H1 (cell line): ENCODE measurements at regions not wholly inside any gene's neighbourhood (a gene's known extent, or its start where the extent isn't known, plus 50 kb on each side); places are given as distances from the start of the nearest gene placed in this dataset.

ENCODE experiments used
- CTCF ChIA-PET: fragments of 300-600 bp; sonication (Branson Sonifier 250); formaldehyde crosslinking; loops from one replicate; lab custom pipeline; 2021; ENCODE audit not compliant: partially characterized antibody; lab: Charles Lee
- POLR2A ChIA-PET: fragments of 300-600 bp; sonication (Branson Sonifier 250); formaldehyde crosslinking; loops from one replicate; lab custom pipeline; 2021; ENCODE audit warnings: inconsistent platforms; ENCODE audit not compliant: partially characterized antibody; lab: Charles Lee
- DNase-seq, 2 experiments: peaks; one replicate each; pipeline versions ENCODE4 v3.0.0 to v3.0.0-alpha.2; 2010 to 2022; ENCODE audit warnings: low spot score in 2 of 2, low read depth in 1 of 2, mixed read lengths in 1 of 2
- FAIRE-seq: peaks from 2 replicates; lab custom pipeline; 2011; peaks lifted over from hg19 to GRCh38; lab: Jason Lieb, UNC
- H2AFZ ChIP-seq: 2 replicates; pipeline ENCODE4 v1.8.1; 2012; ENCODE audit warnings: low read length, inconsistent platforms
- H2AK5ac ChIP-seq: 2 replicates; pipeline ENCODE4 v1.6.1; 2013; ENCODE audit warnings: low read depth, low read length
- H2BK120ac ChIP-seq: replicated peaks from 2 replicates; pipeline ENCODE3; 2013; ENCODE audit warnings: low read depth, low read length, inconsistent platforms
- H2BK12ac ChIP-seq: 2 replicates; pipeline ENCODE4 v1.6.1; 2013; ENCODE audit warnings: low read depth, low read length
- H2BK15ac ChIP-seq: 2 replicates; pipeline ENCODE4 v1.6.1; 2013; ENCODE audit warnings: low read length
- H2BK20ac ChIP-seq: 2 replicates; pipeline ENCODE4 v1.6.1; 2013; ENCODE audit warnings: low read length
- H2BK5ac ChIP-seq: 2 replicates; pipeline ENCODE4 v1.6.1; 2013; ENCODE audit warnings: low read depth, low read length
- H3K14ac ChIP-seq: 2 replicates; pipeline ENCODE4 v1.6.1; 2013; ENCODE audit warnings: inconsistent platforms; ENCODE audit not compliant: insufficient read length
- H3K18ac ChIP-seq: 2 replicates; pipeline ENCODE4 v1.6.1; 2013; ENCODE audit warnings: low read length; ENCODE audit errors: extremely low read depth
- H3K23ac ChIP-seq: 2 replicates; pipeline ENCODE4 v1.6.1; 2013; ENCODE audit warnings: inconsistent platforms; ENCODE audit not compliant: insufficient read length
- H3K23me2 ChIP-seq: 2 replicates; pipeline ENCODE4 v1.6.1; 2013; ENCODE audit warnings: low read depth, low read length
- H3K27ac ChIP-seq: 2 replicates; pipeline ENCODE4 v1.6.1; 2011; ENCODE audit warnings: low read depth, low read length, inconsistent platforms
- H3K27me3 ChIP-seq, 4 experiments: replicated peaks in 1 of 4; 1 replicate in 1 of 4; 2 replicates in 3 of 4; pipeline versions ENCODE4 v1.6.1 to v1.8.1; 2011 to 2013; ENCODE audit warnings: low read length in 3 of 4, mild to moderate bottlenecking in 3 of 4, inconsistent platforms in 2 of 4, mixed read lengths in 2 of 4, moderate library complexity in 1 of 4; ENCODE audit not compliant: control insufficient read depth in 3 of 4, insufficient read depth in 3 of 4; ENCODE audit errors: extremely low read depth in 1 of 4
- H3K36me3 ChIP-seq, 4 experiments: 2 replicates each; pipeline versions ENCODE4 v1.6.1 to v1.8.1; 2011 to 2013; ENCODE audit warnings: mild to moderate bottlenecking in 4 of 4, low read length in 3 of 4, moderate library complexity in 2 of 4, control low read depth in 1 of 4, inconsistent platforms in 1 of 4; ENCODE audit not compliant: insufficient read depth in 4 of 4, control insufficient read depth in 2 of 4
- H3K4ac ChIP-seq: replicated peaks from 2 replicates; pipeline ENCODE3; 2013; ENCODE audit warnings: low read length, low read depth, mixed read lengths, inconsistent platforms; ENCODE audit not compliant: insufficient read length
- H3K4me1 ChIP-seq, 4 experiments: replicated peaks in 1 of 4; 1 replicate in 1 of 4; 2 replicates in 3 of 4; pipeline versions ENCODE4 v1.6.1 to v1.8.1; 2011 to 2013; ENCODE audit warnings: low read length in 3 of 4, inconsistent platforms in 2 of 4, mixed read lengths in 1 of 4; ENCODE audit not compliant: insufficient read depth in 4 of 4, control insufficient read depth in 3 of 4
- H3K4me2 ChIP-seq, 2 experiments: 2 replicates each; pipeline versions ENCODE4 v1.6.1 to v1.8.1; 2011 to 2013; ENCODE audit warnings: low read depth in 2 of 2, low read length in 2 of 2, control low read depth in 1 of 2, inconsistent platforms in 1 of 2, mild to moderate bottlenecking in 1 of 2; ENCODE audit not compliant: insufficient read depth in 1 of 2
- H3K4me3 ChIP-seq, 4 experiments: fragments of 200-600, 300-600 bp in 1 of 4; sonication (generic), shearing (Covaris generic), sonication (Bioruptor Twin) in 1 of 4; 2 replicates each; pipeline versions ENCODE4 v1.5.1 to v1.8.1; 2011 to 2016; ENCODE audit warnings: low read length in 4 of 4, low read depth in 3 of 4, control low read depth in 2 of 4, inconsistent platforms in 2 of 4, mild to moderate bottlenecking in 2 of 4, mixed read lengths in 1 of 4, moderate library complexity in 1 of 4; ENCODE audit not compliant: insufficient read depth in 2 of 4; ENCODE audit errors: extremely low read depth in 1 of 4
- H3K56ac ChIP-seq: replicated peaks from 2 replicates; pipeline ENCODE3; 2013; ENCODE audit warnings: low read depth, mild to moderate bottlenecking, mixed read lengths, low read length, inconsistent platforms; ENCODE audit not compliant: insufficient read length
- H3K79me1 ChIP-seq: 2 replicates; pipeline ENCODE4 v1.6.1; 2013; ENCODE audit warnings: low read depth, low read length, control low read depth
- H3K79me2 ChIP-seq, 2 experiments: 2 replicates each; pipeline versions ENCODE4 v1.6.1 to v1.8.1; 2012 to 2013; ENCODE audit warnings: low read length in 2 of 2, mild to moderate bottlenecking in 2 of 2, inconsistent platforms in 1 of 2; ENCODE audit not compliant: insufficient read depth in 2 of 2, control insufficient read depth in 1 of 2
- H3K9ac ChIP-seq, 4 experiments: replicated peaks in 1 of 4; 1 replicate in 1 of 4; 2 replicates in 3 of 4; pipeline versions ENCODE4 v1.6.1 to v1.8.1; 2011 to 2013; ENCODE audit warnings: low read depth in 3 of 4, low read length in 3 of 4, control low read depth in 2 of 4, mild to moderate bottlenecking in 2 of 4, moderate library complexity in 2 of 4, inconsistent platforms in 1 of 4; ENCODE audit errors: extremely low read depth in 1 of 4
- H3K9me3 ChIP-seq, 2 experiments: 2 replicates each; pipeline versions ENCODE4 v1.6.1 to v1.8.1; 2012 to 2013; ENCODE audit warnings: mild to moderate bottlenecking in 2 of 2, moderate library complexity in 2 of 2, control low read depth in 1 of 2, inconsistent platforms in 1 of 2, low read depth in 1 of 2, low read length in 1 of 2, mixed read lengths in 1 of 2; ENCODE audit not compliant: insufficient read depth in 2 of 2
- H4K20me1 ChIP-seq, 2 experiments: replicated peaks in 1 of 2; 2 replicates each; pipeline versions ENCODE3 to v1.8.1; 2011 to 2013; ENCODE audit warnings: inconsistent platforms in 2 of 2, low read length in 2 of 2, mild to moderate bottlenecking in 1 of 2; ENCODE audit not compliant: insufficient read depth in 2 of 2, control insufficient read depth in 1 of 2
- H4K5ac ChIP-seq: 2 replicates; pipeline ENCODE4 v1.6.1; 2013; ENCODE audit warnings: low read length, low read depth, mixed read lengths, inconsistent platforms; ENCODE audit not compliant: insufficient read length
- H4K8ac ChIP-seq: 2 replicates; pipeline ENCODE4 v1.8.0; 2013; ENCODE audit warnings: mild to moderate bottlenecking, moderate library complexity, low read length, inconsistent platforms; ENCODE audit not compliant: insufficient read depth; ENCODE audit errors: extremely low read depth
- H4K91ac ChIP-seq: replicated peaks from 2 replicates; pipeline ENCODE3; 2013; ENCODE audit warnings: low read length, mixed read lengths, inconsistent platforms; ENCODE audit not compliant: insufficient read length
- CEBPB ChIP-seq: IDR thresholded peaks from 2 replicates; pipeline ENCODE4 v1.6.1; 2012; ENCODE audit warnings: low read depth, low read length
- CHD1 ChIP-seq: IDR thresholded peaks from 2 replicates; pipeline ENCODE4 v1.6.1; 2012; ENCODE audit warnings: low read depth, low read length, improper control_type of control experiment
- CHD2 ChIP-seq: IDR thresholded peaks from 2 replicates; pipeline ENCODE4 v1.6.1; 2012; ENCODE audit warnings: low read length, improper control_type of control experiment
- POLR2AphosphoS5 ChIP-seq: IDR thresholded peaks from 2 replicates; pipeline ENCODE4 v1.6.1; 2011; ENCODE audit warnings: low read depth, low read length
- SRF ChIP-seq: IDR thresholded peaks from 2 replicates; pipeline ENCODE4 v1.6.1; 2011; ENCODE audit warnings: mild to moderate bottlenecking, low read depth, low read length, moderate library complexity
- TAF7 ChIP-seq: optimal IDR thresholded peaks from 2 replicates; pipeline ENCODE3; 2011; ENCODE audit warnings: low read depth, mild to moderate bottlenecking, inconsistent platforms, low read length, moderate library complexity, borderline replicate concordance
- WGBS, 2 experiments: shearing (Covaris generic) in 1 of 2; methylation state at CpG; one replicate each; pipeline versions ENCODE4 v1.1.6 to v1.1.7; 2013 to 2015; ENCODE audit warnings: low lambda C conversion rate in 2 of 2, mixed read lengths in 2 of 2, inconsistent platforms in 1 of 2, low coverage in 1 of 2, missing lambda C conversion rate in 1 of 2; ENCODE audit not compliant: insufficient replicate concordance in 2 of 2, insufficient coverage in 1 of 2, insufficient read length in 1 of 2; ENCODE audit errors: extremely low coverage in 1 of 2, missing lambda C conversion rate in 1 of 2; 5-methylcytosine and 5-hydroxymethylcytosine counted together
- TF ChIP-seq, protein P1 (sequence below): IDR thresholded peaks from 2 replicates; pipeline ENCODE4 v1.6.1; 2012; ENCODE audit warnings: inconsistent platforms

DNA sequence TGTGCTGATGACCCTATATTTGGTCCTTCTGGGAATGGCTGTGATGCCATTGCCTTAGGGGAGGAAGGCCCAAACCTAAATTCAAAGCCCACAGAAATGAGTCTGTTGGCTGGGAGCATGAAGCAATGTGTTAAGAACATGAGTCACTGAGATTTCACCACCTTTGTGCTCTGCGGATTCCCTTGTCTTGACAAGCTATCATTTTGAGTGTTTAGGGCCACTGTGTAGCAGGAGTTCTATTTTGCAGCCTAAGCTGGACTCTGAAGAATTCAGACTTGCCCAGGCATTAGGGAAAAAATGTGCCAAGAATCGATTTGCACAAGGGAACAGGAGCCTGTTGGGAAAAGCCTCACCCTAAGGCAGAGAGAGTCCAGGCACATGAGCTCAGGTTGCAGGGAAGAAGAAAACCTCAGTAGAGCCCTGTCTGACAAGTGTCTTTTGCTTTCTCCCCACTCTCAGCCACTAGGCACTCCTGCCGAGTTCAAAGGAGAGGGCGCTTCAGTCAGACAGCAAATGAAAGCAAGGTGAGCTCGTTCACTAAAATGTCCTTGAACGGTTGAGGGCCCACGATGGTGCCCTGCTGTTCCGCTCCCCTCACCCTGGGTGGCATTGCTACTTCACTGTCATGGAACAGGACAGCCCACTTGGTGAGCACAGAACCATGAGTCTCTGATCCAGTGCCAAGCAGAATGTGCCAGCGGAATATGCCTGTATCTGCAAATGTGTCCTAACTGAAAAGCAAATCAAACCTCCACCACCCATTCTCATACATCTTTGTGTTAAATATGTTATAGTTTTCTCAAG, 93.6 kb downstream of the PRLHR start:
- no peak overlapping the region for H3K14ac ChIP-seq
- DNase-seq = no peak
- TF ChIP-seq CHD2 (no peak), CHD1 (no peak), CEBPB (no peak), POLR2AphosphoS5 (no peak), SRF (no peak), TAF7 (no peak)
- TF ChIP-seq, protein P1, sequence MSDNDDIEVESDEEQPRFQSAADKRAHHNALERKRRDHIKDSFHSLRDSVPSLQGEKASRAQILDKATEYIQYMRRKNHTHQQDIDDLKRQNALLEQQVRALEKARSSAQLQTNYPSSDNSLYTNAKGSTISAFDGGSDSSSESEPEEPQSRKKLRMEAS = no peak
- H4K20me1 ChIP-seq = no peaks in the 10 kb centered on the region
- H4K91ac ChIP-seq = no peak overlapping the region
- FAIRE-seq = no peak
- 90% methylated on average over 8 of the region's 9 CpGs; no CpG with 5 or more reads in 1 of the 2 experiments for WGBS, 2 experiments
- H3K79me1 ChIP-seq = no peaks in the 10 kb centered on the region
- no peaks in the 10 kb centered on the region for H3K9me3 ChIP-seq
- H3K79me2 ChIP-seq = no peaks in the 10 kb centered on the region
- H3K4ac ChIP-seq = no peak overlapping the region
- no peak overlapping the region for H2AFZ ChIP-seq
- no peak overlapping the region for H2BK5ac ChIP-seq
- no peak overlapping the region for H2BK12ac ChIP-seq
- H2BK15ac ChIP-seq = no peak overlapping the region
- H3K56ac ChIP-seq = no peak overlapping the region
- H3K18ac ChIP-seq = no peak overlapping the region
- POLR2A ChIA-PET = no interaction called here
- H2AK5ac ChIP-seq = no peak overlapping the region
- H4K5ac ChIP-seq = no peak overlapping the region
- CTCF ChIA-PET = interaction anchor here (0.7 to 1.9 kb wide), 5 partner anchors 12 to 45 kb away, joined by 3 to 5 read pairs (median 3); no protein-coding TSS in a partner anchor
- H3K36me3 ChIP-seq = no peaks in the 10 kb centered on the region
- H3K23ac ChIP-seq = no peak overlapping the region
- H3K23me2 ChIP-seq = no peaks in the 10 kb centered on the region
- no peak overlapping the region for H2BK20ac ChIP-seq
- no peak overlapping the region for H4K8ac ChIP-seq
- H3K4me3 ChIP-seq = no peak overlapping the region
- no peaks in the 10 kb centered on the region for H3K27me3 ChIP-seq
- no peak overlapping the region for H3K9ac ChIP-seq
- no peak overlapping the region for H2BK120ac ChIP-seq
- H3K4me1 ChIP-seq = no peaks in the 10 kb centered on the region
- no peak overlapping the region for H3K4me2 ChIP-seq
- H3K27ac ChIP-seq = no peak overlapping the region
